OCI-M1 (cell line): ENCODE measurements at regions not wholly inside any gene's neighbourhood (a gene's known extent, or its start where the extent isn't known, plus 50 kb on each side); places are given as distances from the start of the nearest gene placed in this dataset.
"Not testable (repeated sequence)": the region's sequence is repeated elsewhere in the genome, so short reads cannot be mapped to it uniquely, and the experiment has no call there.

Experiments used
- DNase-seq: peaks from one replicate; lab custom pipeline; 2025; lab: John Stamatoyannopoulos, UW

GRCh38 chr13:37475151-37475550 is 123.4 kb downstream of the POSTN start:
- no peak for DNase-seq

DNA sequence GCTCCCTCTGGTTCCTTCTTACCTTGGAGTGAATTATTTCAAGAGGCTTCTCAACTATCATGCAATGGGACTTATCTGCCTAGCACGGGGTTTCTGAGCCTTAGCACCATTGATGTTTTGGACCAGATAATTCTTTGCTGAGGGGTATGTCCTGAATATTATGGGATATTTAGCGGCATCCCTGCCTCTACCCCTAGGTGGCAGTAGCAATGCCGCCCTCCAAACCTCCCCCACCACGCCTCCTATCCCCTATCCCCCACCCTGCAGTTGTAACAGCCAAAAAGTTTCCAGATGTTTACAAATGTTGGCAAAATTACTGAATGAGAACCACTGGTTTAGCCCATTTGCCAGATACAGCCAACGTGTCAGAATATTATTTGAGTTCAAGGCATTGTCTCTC is 125.5 kb downstream of the POSTN start:
- peak; percentile 22 for DNase-seq

DNA sequence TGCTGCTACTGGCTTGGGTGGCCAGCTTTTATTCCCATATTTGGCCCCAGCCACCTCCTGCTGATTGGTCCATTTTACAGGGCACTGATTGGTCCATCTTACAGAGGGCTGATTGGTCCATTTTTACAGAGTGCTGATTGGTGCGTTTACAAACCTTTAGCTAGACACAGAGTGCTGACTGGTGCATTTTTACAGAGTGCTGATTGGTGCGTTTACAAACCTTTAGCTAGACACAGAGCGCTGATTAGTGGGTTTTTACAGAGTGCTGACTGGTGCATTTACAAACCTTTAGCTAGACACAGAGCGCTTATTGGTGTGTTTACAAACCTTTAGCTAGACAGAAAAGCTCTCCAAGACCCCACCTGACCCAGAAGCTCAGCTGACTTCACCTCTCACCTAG is 126.3 kb downstream of the POSTN start:
- not testable (repeated sequence) for DNase-seq

DNA sequence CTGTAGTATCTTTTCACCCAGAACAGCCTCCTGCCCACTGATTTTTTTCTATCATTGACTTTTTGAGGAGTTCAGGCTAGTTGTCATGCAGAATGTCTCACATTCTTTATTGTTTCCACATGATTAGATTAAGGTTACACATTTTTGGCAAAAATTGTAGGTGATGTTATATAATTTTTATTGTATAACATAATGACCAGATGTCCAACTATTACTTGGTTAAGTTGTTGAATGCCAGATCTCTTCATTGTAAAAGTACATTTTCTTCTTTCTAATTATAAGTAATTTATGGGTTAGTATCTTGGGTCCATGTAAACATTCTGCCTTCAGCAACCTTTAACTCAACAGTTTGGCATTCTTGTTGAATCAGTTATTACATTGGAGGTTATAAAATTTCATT is 138.4 kb downstream of the POSTN start:
- DNase-seq: no peak

- no peak for DNase-seq
Observed at GRCh38 chr13:37457612-37458011, 141.0 kb downstream of the POSTN start.

GRCh38 chr13:37456506-37456905 is 142.1 kb downstream of the POSTN start:
- DNase-seq: no peak

- DNase-seq: no peak
Observed at GRCh38 chr13:37456041-37456440, 142.5 kb downstream of the POSTN start.

DNA sequence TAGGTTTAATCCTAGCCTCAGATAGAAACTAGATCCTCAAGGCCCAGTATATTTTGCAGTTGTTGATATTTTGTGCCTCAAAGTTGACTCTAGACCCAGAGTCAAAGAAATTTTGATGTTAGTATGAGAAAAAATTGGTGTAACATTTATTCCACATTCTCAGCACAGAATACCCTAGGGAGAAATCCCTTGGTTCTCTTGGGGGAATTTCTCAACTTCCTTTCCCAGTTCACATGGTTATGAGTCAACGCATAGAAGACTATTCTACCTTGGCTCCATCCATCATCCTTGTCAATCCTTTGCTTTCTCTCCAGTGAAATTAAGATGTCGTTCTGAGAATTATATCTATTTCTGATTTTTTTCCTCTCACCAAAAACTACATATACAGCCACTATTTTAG is 145.3 kb downstream of the POSTN start:
- no peak for DNase-seq

GRCh38 chr13:37450276-37450675 is 148.3 kb downstream of the POSTN start:
- DNase-seq: no peak

DNA sequence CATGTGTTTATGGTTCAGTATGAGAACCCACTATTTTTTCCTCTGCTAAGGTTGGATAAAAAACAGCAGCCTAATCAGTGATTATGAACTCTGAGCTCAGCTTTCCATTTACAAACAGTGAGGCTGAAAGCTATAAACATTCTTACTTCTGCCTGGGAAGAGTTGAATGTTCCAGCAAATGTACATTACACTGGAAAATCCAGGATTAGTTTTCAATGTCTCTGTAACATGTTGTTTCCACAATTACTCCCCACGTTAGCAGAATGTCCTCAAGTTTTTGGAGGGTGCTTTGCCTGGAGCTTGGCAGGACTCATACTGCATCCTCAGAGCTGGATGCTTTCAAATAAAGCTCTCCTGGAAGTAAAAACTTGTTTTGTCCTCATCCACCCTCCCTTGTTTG is 150.4 kb downstream of the POSTN start:
- no peak for DNase-seq

- no peak for DNase-seq
Observed at GRCh38 chr13:37446503-37446902, 152.1 kb downstream of the POSTN start.

DNA sequence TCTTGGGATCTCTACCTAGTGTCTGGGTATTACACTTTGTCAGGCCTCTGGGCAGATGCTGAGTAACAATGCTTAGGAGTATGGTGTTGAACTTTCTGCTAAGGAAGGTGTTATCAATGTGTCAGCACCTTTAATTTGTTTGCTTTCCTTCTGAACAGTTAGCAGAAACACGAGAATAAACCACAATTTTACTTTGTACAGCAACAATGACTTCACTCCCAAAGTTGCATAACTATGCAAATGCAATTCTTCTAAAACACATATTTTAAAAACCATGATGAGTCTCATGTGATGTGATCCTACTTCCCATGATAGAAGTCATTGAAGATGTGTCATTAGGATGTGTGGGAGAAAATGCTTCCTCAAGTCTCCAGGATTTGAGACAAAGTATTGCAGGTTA is 155.0 kb downstream of the POSTN start:
- no peak for DNase-seq

- no peak for DNase-seq
Observed at GRCh38 chr13:37442996-37443395, 155.6 kb downstream of the POSTN start.

DNA sequence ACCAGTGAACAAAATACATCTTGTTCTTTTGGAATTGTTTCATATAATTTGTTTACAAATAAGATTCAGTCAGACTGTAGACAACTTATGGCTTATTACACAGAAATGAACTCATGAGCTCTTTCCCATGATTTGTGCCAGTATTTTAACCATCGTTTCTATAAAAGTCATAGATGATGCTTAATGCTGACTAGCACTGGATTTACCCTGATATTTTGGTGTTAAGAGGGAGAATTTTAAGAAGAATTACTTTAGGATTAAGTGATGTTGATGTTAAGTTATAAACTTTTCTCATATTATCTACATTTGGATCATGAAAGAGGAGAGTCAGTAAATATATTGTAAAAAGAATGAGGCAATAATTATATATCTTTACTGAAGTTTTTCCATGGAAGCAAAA is 162.7 kb downstream of the POSTN start:
- DNase-seq: no peak

- no peak for DNase-seq
Observed at GRCh38 chr13:37433086-37433485, 165.5 kb downstream of the POSTN start.

DNA sequence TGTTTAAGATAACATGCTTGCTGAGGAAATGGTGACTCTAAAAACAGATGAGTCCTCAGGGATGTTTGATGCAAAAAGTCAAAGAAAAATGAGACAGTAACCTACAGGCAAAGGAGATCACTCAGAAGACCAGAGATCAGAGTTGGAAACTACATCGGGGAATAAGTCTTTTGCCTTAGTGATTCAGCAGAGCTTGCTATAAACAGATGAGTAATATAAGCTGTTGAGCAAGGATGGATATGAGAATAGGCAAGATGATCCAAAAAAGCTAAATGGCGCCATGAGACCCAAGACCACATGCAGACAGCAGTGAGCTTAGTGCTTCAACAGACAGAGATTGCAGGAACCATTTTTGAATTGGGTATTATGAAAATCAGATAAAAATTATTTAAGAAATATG is 168.6 kb downstream of the POSTN start:
- no peak for DNase-seq

DNA sequence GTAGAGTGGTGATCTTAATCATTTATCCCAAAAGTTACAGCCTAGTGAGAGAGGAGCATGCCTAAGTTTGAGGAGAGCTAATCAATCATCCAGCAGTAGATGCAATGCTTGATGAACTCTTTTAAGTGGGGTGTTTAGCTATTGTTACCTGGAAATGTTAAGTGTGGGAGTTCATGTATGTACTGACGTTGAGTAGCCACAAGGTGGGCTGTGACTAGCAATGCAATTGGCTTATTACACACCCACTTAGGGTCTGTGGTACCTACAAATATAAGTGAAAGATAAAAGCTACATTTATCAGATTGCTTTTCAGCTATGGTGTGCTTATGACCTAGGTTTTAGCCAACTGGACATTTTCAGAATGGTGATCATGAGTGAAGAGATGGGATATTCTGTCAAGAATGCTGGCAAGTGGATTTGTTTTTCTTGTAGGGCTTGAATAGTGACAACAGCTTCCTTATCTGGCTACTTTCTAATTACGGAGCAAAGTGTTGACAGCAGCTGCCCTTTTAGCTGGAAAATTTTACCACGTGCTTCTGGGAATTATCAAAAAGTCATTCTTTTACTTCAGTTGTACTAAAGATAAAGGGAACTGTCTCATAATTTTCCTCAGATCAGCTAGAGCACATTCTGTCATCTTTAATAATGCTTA is 170.6 kb downstream of the POSTN start:
- DNase-seq: no peak

DNA sequence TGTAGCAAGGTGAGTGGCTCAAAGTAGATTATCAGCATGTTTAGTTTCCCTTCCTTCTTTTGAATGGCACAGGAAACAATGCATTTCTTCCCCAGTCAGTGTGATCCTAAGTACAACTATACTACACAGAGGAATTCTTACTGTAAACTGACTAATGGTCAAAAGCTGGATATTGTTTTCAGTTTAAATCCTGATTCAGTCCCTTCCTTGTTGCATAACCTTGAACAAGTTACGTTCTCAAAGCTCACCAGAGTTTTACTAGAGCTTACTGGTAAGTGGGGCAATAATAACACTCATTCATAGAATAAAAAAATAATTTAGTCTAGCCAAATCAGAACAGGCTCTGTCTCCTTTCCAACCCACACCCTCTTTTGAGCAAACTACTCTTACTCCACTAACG is 180.1 kb downstream of the POSTN start:
- DNase-seq: no peak

- no peak for DNase-seq
Observed at GRCh38 chr13:37417060-37417441, 181.5 kb downstream of the POSTN start.

- DNase-seq: no peak
Observed at GRCh38 chr13:37416291-37417059, 182.1 kb downstream of the POSTN start.

- DNase-seq: no peak
Observed at GRCh38 chr13:37413161-37413560, 185.4 kb downstream of the POSTN start.

DNA sequence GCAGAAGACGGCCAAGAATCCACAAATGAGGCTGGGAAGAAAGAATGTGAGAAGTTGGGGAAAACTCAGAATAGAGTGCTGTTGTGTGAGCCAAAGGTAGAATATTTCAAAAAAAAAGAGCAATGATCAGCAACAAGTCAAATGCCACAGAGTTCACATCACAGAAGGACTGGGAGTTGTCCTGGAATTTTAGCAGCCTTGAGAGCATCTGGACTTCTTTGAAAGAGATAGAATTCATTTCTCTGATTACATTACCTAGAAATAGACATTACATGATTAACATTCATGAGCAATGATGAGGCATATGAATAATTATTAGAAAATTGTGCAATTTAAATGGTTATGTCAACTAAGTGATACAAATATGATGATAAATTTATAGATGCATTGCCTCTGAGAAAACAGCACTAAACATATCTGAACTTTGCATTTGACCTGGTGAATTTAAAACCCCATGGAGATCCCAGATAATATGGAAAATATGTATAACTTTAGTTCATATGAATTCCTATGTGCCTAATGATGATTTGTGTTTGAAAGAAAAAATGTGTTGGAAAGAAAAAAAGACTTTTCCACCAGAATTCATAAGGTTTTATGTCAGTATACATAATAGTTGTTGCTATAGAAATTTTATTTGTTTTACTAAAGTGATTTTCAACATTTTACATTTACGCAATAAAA is 186.2 kb downstream of the POSTN start:
- no peak for DNase-seq

DNA sequence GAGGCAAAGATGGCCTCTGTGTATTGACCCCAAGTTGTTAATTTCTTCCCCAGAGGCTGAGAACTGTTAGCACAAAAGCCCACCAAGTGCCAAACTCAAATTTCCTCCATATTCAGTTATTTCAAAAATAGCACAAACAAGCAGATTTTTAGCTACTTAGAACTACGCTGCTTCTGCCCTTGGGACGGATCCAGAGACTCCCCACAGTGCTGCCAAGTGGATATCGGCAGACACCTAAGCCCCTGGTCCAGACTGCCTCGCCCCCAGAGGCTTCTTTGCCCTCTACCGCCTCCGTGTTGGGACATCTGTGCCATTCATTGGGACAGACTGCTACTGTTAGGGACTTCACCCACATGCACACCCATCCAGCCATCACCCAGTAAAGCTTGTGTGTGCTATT is 188.3 kb downstream of the POSTN start:
- DNase-seq: no peak
